Inflammatory macrophage treated with lipopolysaccharide for 1 hour (primary cell): ENCODE measurements at regions not wholly inside any gene's neighbourhood (a gene's known extent, or its start where the extent isn't known, plus 50 kb on each side); places are given as distances from the start of the nearest gene placed in this dataset.

Experiments used
- DNase-seq, 2 donors: peaks; one replicate each; pipeline ENCODE4 v3.0.0-alpha.2; 2020 to 2022

- DNase-seq, result no peak
Measured at GRCh38 chr1:45258059-45258650, 51.8 kb upstream of the ZSWIM5 start.

GRCh38 chr1:45259053-45259452 is 52.6 kb upstream of the ZSWIM5 start:
- DNase-seq, result no peak

- no peak for DNase-seq
Measured at GRCh38 chr1:45260244-45260643, 53.8 kb upstream of the ZSWIM5 start.

- no peak for DNase-seq
Measured at GRCh38 chr1:45263132-45263531, 56.7 kb upstream of the ZSWIM5 start.

- DNase-seq, result no peak
Measured at GRCh38 chr1:45265244-45265643, 58.8 kb upstream of the ZSWIM5 start.

GRCh38 chr1:45266151-45266801 is 59.9 kb upstream of the ZSWIM5 start:
- DNase-seq, result no peak

GRCh38 chr1:45268310-45268709 is 58.4 kb upstream of the HPDL start:
- peak in 1 of 2 donors; percentile 18 for DNase-seq

- DNase-seq, result peak in 1 of 2 donors; percentile 15
Measured at GRCh38 chr1:45272267-45272666, 54.4 kb upstream of the HPDL start.

GRCh38 chr1:45272913-45273371 is 53.8 kb upstream of the HPDL start:
- peak; percentile 74 to 91 for DNase-seq

- DNase-seq, result no peak
Measured at GRCh38 chr1:45275054-45275453, 51.6 kb upstream of the HPDL start.
